ENCODE measurements at regions not wholly inside any gene's neighbourhood (a gene's known extent, or its start where the extent isn't known, plus 50 kb on each side); places are given as distances from the start of the nearest gene placed in this dataset.

DNA sequence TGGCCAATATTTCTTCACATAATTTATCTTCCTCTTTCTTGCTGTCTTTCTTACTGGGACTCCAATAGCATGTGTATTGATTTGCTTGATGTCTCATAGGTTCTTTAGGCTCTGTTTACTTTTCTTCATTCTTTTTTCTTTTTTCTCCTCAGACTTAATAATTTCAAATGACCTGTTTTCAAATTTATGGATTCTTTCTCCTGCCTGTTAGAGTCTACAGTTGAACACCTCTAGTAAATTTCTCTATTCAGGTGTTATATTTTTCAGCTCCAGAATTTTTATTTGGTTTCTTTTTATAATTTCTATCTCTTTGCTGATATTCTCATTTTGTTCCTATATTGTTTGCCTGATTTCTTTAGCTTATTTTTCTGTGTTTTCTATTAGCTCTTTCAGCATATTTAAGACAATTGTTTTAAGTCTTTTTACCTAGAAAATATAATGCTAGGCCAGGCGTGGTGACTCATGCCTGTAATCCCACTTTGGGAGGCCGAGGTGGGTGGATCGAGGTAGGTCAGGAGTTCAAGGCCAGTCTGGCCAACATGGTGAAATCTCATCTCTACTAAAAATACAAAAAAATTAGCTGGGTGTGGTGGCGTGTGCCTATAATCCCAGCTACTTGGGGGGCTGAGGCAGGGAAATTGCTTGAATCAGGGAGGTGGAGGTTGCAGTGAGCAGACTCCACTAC, 61.9 kb upstream of the TNS3 start:
- TF ChIP-seq, protein P1, sequence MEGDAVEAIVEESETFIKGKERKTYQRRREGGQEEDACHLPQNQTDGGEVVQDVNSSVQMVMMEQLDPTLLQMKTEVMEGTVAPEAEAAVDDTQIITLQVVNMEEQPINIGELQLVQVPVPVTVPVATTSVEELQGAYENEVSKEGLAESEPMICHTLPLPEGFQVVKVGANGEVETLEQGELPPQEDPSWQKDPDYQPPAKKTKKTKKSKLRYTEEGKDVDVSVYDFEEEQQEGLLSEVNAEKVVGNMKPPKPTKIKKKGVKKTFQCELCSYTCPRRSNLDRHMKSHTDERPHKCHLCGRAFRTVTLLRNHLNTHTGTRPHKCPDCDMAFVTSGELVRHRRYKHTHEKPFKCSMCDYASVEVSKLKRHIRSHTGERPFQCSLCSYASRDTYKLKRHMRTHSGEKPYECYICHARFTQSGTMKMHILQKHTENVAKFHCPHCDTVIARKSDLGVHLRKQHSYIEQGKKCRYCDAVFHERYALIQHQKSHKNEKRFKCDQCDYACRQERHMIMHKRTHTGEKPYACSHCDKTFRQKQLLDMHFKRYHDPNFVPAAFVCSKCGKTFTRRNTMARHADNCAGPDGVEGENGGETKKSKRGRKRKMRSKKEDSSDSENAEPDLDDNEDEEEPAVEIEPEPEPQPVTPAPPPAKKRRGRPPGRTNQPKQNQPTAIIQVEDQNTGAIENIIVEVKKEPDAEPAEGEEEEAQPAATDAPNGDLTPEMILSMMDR (CRISPR knock-in tag; IDR thresholded peaks at IDR 0.05), result no peak
- TF ChIP-seq, protein P2, sequence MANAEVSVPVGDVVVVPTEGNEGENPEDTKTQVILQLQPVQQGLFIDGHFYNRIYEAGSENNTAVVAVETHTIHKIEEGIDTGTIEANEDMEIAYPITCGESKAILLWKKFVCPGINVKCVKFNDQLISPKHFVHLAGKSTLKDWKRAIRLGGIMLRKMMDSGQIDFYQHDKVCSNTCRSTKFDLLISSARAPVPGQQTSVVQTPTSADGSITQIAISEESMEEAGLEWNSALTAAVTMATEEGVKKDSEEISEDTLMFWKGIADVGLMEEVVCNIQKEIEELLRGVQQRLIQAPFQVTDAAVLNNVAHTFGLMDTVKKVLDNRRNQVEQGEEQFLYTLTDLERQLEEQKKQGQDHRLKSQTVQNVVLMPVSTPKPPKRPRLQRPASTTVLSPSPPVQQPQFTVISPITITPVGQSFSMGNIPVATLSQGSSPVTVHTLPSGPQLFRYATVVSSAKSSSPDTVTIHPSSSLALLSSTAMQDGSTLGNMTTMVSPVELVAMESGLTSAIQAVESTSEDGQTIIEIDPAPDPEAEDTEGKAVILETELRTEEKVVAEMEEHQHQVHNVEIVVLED (CRISPR knock-in tag; IDR thresholded peaks at IDR 0.05; ENCODE audit: borderline replicate concordance), result no peak
- TF ChIP-seq, protein P3, sequence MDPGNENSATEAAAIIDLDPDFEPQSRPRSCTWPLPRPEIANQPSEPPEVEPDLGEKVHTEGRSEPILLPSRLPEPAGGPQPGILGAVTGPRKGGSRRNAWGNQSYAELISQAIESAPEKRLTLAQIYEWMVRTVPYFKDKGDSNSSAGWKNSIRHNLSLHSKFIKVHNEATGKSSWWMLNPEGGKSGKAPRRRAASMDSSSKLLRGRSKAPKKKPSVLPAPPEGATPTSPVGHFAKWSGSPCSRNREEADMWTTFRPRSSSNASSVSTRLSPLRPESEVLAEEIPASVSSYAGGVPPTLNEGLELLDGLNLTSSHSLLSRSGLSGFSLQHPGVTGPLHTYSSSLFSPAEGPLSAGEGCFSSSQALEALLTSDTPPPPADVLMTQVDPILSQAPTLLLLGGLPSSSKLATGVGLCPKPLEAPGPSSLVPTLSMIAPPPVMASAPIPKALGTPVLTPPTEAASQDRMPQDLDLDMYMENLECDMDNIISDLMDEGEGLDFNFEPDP (CRISPR knock-in tag; conservative IDR thresholded peaks at IDR 0.05), result no peak
- TF ChIP-seq HMG20A (CRISPR knock-in tag; IDR thresholded peaks at IDR 0.05; ENCODE audit: borderline replicate concordance) (no peak), POLR2AphosphoS5 (IDR thresholded peaks at IDR 0.05; ENCODE audit: low read depth, low read length) (no peak), POLR2AphosphoS2 (IDR thresholded peaks at IDR 0.05; ENCODE audit: low read depth, low read length) (no peak), MEIS2 (CRISPR knock-in tag; IDR thresholded peaks at IDR 0.05) (no peak), YY1 (IDR thresholded peaks at IDR 0.05; ENCODE audit: insufficient read depth, insufficient replicate concordance, low read depth, low read length) (no peak), ZNF773 (CRISPR knock-in tag; IDR thresholded peaks at IDR 0.05; ENCODE audit: borderline replicate concordance) (no peak)
- TF ChIP-seq, protein P4, sequence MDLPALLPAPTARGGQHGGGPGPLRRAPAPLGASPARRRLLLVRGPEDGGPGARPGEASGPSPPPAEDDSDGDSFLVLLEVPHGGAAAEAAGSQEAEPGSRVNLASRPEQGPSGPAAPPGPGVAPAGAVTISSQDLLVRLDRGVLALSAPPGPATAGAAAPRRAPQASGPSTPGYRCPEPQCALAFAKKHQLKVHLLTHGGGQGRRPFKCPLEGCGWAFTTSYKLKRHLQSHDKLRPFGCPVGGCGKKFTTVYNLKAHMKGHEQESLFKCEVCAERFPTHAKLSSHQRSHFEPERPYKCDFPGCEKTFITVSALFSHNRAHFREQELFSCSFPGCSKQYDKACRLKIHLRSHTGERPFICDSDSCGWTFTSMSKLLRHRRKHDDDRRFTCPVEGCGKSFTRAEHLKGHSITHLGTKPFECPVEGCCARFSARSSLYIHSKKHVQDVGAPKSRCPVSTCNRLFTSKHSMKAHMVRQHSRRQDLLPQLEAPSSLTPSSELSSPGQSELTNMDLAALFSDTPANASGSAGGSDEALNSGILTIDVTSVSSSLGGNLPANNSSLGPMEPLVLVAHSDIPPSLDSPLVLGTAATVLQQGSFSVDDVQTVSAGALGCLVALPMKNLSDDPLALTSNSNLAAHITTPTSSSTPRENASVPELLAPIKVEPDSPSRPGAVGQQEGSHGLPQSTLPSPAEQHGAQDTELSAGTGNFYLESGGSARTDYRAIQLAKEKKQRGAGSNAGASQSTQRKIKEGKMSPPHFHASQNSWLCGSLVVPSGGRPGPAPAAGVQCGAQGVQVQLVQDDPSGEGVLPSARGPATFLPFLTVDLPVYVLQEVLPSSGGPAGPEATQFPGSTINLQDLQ (CRISPR knock-in tag; IDR thresholded peaks at IDR 0.05), result no peak
- TF ChIP-seq, protein P5, sequence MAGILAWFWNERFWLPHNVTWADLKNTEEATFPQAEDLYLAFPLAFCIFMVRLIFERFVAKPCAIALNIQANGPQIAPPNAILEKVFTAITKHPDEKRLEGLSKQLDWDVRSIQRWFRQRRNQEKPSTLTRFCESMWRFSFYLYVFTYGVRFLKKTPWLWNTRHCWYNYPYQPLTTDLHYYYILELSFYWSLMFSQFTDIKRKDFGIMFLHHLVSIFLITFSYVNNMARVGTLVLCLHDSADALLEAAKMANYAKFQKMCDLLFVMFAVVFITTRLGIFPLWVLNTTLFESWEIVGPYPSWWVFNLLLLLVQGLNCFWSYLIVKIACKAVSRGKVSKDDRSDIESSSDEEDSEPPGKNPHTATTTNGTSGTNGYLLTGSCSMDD (CRISPR knock-in tag; IDR thresholded peaks at IDR 0.05), result no peak

All from HepG2 (cell line).